Cardiac fibroblast (primary cell): ENCODE measurements at regions not wholly inside any gene's neighbourhood (a gene's known extent, or its start where the extent isn't known, plus 50 kb on each side); places are given as distances from the start of the nearest gene placed in this dataset.

Experiments used
- DNase-seq, 2 donors: peaks; one replicate each; pipeline versions ENCODE4 v3.0.0 to v3.0.0-alpha.2; 2010; ENCODE audit warnings: low read depth in 2 of 2
- H3K4me3 ChIP-seq, 2 donors: replicated peaks in 1 of 2; 1 replicate in 1 of 2; 2 replicates in 1 of 2; pipeline ENCODE4 v1.5.1; 2011; ENCODE audit warnings: low read depth in 2 of 2, low read length in 2 of 2, mild to moderate bottlenecking in 2 of 2, moderate library complexity in 1 of 2
- TF ChIP-seq, protein P1 (sequence below): IDR thresholded peaks from one replicate; pipeline ENCODE4 v1.5.1; 2011; ENCODE audit warnings: low read depth, mild to moderate bottlenecking, low read length, inconsistent platforms

DNA sequence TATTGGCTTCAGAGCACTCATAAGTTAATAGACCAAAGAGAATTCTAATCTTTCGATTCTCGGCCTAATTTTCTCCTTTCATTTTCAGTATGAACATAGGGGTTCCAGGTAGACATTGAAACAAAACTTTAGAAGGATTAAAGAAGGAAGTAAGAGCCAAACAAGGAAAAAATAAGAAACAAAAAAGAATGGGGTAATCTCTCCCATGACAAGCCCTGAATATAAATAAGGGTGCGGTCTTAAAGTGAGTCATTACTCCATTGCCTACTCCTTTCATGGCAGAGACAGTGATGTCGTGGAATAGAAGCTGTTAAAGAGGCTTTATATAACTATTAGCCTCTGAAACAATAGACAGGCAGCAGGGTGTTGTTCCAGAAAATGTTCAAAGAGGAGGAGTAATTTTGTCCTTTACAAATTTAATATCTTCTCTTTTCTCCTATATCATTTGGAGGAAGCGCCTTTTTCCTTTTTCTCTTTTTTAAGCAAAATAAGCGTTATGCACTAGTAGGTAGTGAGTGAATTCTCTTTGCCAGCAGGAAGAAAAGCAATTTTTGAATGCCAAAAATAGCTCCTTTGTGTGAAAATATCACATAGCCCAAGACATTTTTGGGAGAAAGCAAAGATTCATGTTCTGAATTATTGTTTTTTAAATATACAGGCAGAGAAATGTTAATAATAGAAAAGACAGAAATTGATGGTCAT is 607.9 kb upstream of the KCNMB2 start:
- H3K4me3 ChIP-seq: no peak overlapping the region
- DNase-seq: peak; percentile 46 to 80

DNA sequence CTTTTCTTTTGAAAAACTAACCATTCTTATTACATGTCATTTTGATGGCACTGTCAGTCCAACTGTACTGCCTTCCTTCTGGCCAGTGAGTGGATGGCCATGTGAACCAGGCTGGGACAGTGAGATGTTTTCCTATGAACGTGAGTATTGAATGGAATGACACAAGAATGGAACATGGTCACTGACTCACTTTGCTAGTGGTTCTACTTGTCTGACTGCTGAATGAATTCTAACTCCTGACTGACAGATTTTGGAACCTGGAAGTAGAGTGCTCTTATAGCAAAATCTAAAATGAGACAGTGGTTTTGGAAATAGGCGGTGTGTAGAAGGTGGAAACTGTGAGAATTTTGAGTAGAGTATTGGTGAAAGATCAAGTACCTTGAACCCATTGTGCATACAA is 606.9 kb upstream of the KCNMB2 start:
- DNase-seq: peak in 1 of 2 donors; percentile 66
- H3K4me3 ChIP-seq: no peak overlapping the region
- TF ChIP-seq, protein P1, sequence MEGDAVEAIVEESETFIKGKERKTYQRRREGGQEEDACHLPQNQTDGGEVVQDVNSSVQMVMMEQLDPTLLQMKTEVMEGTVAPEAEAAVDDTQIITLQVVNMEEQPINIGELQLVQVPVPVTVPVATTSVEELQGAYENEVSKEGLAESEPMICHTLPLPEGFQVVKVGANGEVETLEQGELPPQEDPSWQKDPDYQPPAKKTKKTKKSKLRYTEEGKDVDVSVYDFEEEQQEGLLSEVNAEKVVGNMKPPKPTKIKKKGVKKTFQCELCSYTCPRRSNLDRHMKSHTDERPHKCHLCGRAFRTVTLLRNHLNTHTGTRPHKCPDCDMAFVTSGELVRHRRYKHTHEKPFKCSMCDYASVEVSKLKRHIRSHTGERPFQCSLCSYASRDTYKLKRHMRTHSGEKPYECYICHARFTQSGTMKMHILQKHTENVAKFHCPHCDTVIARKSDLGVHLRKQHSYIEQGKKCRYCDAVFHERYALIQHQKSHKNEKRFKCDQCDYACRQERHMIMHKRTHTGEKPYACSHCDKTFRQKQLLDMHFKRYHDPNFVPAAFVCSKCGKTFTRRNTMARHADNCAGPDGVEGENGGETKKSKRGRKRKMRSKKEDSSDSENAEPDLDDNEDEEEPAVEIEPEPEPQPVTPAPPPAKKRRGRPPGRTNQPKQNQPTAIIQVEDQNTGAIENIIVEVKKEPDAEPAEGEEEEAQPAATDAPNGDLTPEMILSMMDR: no peak

More for the DNA sequence above, 607.9 kb upstream of the KCNMB2 start:
- TF ChIP-seq, protein P1: no peak

DNA sequence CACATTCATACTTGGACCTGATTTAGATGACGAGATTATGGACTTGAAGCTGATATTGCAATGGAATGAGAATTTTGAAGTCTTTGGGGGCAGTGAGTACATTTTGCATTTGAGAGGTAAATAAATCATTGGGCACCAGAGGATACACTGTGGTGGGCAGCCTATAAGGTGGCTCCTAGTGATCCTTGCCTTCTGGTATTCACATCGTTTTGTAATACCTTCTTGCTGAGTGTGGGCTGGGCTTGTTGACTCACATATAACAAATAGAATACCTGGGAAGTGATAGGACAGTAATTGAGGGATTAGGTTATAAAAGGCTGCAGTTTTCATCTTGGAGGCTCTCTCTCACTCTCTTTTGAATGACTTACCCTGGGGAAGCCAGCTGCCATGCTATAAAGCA is 605.5 kb upstream of the KCNMB2 start:
- no peak overlapping the region for H3K4me3 ChIP-seq
- TF ChIP-seq, protein P1: no peak
- peak in 1 of 2 donors; percentile 35 for DNase-seq

DNA sequence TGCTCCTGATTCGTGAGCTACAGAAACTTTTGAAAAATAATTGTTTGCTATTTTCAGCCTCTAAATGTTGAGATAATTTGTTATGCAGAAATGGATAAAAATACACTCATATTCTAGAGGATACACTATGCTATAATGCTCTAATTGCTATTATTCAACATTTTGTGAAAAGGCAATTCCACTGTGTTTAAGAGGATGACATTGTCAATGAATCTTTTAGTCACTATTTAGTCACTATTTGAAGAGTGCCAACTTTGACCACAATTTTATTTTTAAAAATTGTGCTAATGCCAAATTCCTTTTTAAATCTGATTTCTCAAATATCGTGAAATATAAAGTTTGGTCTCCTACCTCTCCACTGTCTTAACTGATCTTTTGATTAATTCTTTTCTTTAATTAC is 604.9 kb upstream of the KCNMB2 start:
- peak in 1 of 2 donors; percentile 42 for DNase-seq
- TF ChIP-seq, protein P1: no peak
- no peak overlapping the region for H3K4me3 ChIP-seq

DNA sequence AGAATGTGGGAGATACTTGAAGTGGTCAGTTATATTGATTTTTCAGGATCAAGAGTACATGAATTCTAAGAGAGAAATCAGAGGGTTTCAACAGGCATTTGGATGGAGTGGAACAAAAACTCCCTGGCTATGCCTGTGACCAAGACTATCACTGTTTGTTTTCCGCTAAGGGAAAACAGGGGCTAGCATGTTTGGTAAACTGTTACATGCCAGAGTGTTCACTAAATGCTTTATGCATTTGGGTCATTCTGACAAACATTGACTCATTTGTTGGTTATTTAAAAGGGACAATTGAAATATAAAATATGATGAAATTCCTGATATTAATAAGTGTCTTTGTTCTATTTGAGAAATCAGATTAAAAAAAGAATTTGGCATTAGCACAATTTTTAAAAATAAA is 603.9 kb upstream of the KCNMB2 start:
- no peak overlapping the region for H3K4me3 ChIP-seq
- TF ChIP-seq, protein P1: no peak
- DNase-seq: peak; percentile 13 to 68

DNA sequence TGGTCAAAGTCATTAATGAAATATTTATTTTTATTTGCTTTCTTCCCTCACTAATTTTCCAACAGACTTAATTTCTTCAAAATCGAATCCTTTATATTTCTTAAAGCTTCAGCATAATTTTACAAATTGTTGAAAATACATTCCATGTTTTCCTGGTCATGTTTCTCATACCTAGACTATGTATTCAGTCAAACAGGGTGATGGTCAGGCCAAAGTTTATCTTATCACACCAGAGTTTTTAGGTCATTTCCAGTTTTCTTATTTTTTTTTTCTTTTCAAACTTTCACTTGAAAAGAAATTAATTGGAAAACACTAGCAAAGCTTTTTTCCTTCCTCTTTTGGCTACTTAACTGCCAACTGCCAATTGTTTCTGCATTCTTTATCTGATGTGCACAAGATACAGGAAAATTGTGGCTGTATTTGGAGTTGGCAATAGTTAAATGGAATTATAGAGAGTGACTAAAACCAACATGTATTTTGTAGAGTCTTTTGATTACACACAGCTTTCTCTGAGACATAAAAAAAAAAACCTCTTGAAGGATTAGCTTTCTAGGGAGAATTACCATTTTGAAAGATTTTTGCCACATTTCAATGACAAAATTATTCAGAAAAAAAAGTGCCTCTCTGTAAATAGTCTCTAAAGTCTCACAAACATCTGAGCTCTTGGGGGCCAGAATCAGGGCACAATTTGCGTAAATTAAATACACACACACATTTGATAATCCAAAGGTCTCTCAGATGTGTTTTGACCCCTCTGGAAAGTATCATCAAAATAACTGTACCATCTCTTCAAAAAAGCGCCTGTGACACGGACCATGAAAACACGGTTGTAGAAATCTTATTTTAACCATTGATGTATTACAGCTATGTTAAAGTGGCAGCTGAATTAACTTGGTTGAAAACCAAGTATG is 603.2 kb upstream of the KCNMB2 start:
- TF ChIP-seq, protein P1: no peak
- H3K4me3 ChIP-seq: no peak overlapping the region
- peak; percentile 38 to 65 for DNase-seq
